Choroid plexus epithelial cell (primary cell): ENCODE measurements at regions not wholly inside any gene's neighbourhood (a gene's known extent, or its start where the extent isn't known, plus 50 kb on each side); places are given as distances from the start of the nearest gene placed in this dataset.

Experiments used
- DNase-seq: peaks from one replicate; pipeline ENCODE4 v3.0.0-alpha.2; 2010; ENCODE audit warnings: low read depth
- H3K4me3 ChIP-seq: 2 replicates; pipeline ENCODE4 v1.5.1; 2011; ENCODE audit warnings: low read depth, mild to moderate bottlenecking, control low read depth, low read length, moderate library complexity
- TF ChIP-seq, protein P1 (sequence below): conservative IDR thresholded peaks from 2 replicates; pipeline ENCODE4 v1.5.1; 2011; ENCODE audit warnings: low read depth, mild to moderate bottlenecking, control low read depth, inconsistent platforms, low read length, moderate library complexity

GRCh38 chr20:24305371-24305770 lies 164.1 kb upstream of the SYNDIG1 start:
- DNase-seq, result no peak
- no peak overlapping the region for H3K4me3 ChIP-seq
- TF ChIP-seq, protein P1, sequence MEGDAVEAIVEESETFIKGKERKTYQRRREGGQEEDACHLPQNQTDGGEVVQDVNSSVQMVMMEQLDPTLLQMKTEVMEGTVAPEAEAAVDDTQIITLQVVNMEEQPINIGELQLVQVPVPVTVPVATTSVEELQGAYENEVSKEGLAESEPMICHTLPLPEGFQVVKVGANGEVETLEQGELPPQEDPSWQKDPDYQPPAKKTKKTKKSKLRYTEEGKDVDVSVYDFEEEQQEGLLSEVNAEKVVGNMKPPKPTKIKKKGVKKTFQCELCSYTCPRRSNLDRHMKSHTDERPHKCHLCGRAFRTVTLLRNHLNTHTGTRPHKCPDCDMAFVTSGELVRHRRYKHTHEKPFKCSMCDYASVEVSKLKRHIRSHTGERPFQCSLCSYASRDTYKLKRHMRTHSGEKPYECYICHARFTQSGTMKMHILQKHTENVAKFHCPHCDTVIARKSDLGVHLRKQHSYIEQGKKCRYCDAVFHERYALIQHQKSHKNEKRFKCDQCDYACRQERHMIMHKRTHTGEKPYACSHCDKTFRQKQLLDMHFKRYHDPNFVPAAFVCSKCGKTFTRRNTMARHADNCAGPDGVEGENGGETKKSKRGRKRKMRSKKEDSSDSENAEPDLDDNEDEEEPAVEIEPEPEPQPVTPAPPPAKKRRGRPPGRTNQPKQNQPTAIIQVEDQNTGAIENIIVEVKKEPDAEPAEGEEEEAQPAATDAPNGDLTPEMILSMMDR, result no peak

GRCh38 chr20:24304291-24304690 lies 165.1 kb upstream of the SYNDIG1 start:
- TF ChIP-seq, protein P1, result no peak
- DNase-seq, result no peak
- H3K4me3 ChIP-seq, result no peak overlapping the region

DNA sequence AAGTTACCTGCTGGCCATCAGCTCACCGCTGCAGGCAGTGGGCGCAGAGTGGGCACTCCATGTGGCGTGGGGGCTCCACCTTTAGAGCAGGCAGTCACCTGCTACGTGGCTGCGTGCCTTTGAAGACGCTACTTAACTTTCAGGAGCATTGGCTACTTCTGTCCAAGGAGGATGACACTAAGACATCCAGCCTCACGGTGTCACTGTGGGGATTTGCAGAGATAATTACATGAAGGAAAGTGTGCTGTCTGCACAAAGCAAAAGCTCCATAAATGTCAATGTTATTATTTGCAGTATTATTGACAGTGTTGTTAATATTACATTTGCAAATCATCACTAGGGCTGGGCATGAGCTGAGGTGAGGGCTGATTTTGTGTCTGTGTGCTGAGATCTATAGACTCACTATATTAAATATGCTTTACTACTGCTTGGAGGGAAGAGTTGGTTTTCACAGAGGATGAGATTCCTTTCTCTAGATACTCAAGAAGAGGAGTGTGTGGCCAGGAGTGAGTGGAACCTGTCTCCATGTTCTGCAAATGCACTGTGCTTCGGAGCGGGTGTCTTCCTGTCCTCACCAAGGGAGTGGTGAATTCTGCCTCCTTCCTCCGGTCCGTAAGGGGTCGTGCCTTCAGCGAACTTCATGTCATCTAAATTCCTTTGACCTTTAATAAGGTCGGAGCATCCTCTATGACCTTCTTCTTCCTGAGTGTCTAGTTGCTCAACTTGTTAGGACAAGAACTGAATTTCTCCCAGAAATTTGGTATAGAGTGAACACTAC lies 165.8 kb upstream of the SYNDIG1 start:
- peak; percentile 55 for DNase-seq
- H3K4me3 ChIP-seq, result no peak overlapping the region
- TF ChIP-seq, protein P1, result peak; percentile 45

GRCh38 chr20:24297993-24298392 lies 171.4 kb upstream of the SYNDIG1 start:
- TF ChIP-seq, protein P1, result no peak
- no peak overlapping the region for H3K4me3 ChIP-seq
- no peak for DNase-seq

DNA sequence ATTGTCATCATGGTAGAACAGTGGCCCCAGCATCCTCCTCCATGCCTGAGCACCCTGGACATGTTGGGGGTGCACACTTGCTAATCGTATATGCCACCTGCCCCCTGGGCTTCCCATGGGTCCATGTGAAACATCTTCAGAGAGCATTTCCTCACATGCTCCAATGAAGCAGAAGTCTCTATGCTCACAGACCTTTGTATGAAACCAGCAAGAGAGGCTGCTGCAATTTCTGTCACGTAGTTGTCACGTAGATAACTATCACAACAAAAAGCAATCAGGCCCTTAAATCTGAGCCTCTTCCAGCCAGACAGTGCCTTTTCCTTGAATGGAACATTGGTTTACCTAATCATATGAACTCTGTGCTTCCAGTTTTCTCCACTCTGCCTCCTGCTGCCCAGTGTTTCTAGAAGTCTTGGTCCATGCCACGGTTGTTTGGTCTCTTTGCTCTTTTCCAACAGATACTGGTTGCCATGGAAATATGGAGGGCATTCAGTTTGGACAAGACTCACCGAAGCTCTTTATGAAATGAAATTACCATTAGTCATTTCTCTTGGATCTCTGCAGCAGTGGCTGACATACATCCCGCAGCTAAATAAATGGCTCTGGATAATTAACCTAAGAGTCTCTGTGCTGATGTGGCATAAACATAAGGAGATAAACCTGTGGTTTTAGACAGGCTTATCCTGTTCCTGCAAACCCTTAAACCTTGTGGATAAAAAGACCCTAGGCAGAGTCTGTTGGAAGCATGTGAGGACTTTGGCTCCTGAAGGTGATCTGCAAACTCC lies 172.8 kb upstream of the SYNDIG1 start:
- no peak for DNase-seq
- H3K4me3 ChIP-seq, result no peak overlapping the region
- TF ChIP-seq, protein P1, result no peak

DNA sequence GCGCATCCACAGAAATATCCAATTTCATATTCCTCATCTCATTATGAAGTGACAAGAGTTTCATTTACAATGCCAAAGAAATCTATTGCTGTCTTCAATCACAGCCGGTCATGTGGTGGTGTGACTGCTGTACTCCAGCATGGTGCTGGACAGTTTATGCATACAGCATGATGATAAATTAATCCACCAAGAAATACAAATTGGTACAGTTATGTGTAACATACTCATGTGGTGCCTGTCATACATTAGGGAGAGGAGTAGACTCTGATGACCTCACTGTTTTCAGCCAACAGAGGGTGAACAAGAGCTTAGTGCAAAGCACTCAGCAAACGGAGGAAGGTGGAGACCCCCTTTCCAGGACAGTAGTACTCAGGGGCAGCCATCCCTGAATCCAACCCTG lies 178.4 kb upstream of the SYNDIG1 start:
- TF ChIP-seq, protein P1, result no peak
- DNase-seq, result no peak
- H3K4me3 ChIP-seq, result no peak overlapping the region
